ENCODE measurements at regions not wholly inside any gene's neighbourhood (a gene's known extent, or its start where the extent isn't known, plus 50 kb on each side); places are given as distances from the start of the nearest gene placed in this dataset.

GRCh38 chr4:166335256-166335938 is 462.4 kb downstream of the TLL1 start:
- no peak for DNase-seq (ENCODE audit: low read depth in 1 of 2, low spot score in 2 of 2)
- Histone ChIP-seq H3K36me3 (no peaks in the 10 kb centered on the region), H3K27ac (no peak overlapping the region), H3K4me1 (replicated peaks) (no peaks in the 10 kb centered on the region), H3K9me3 (replicated peaks) (no peaks in the 10 kb centered on the region), H3K27me3 (replicated peaks) (no peaks in the 10 kb centered on the region), H3K4me3 (no peak overlapping the region)

- Histone ChIP-seq H3K27me3 (replicated peaks) (no peaks in the 10 kb centered on the region), H3K36me3 (no peaks in the 10 kb centered on the region), H3K4me3 (no peak overlapping the region), H3K9me3 (replicated peaks) (no peaks in the 10 kb centered on the region), H3K27ac (no peak overlapping the region), H3K4me1 (replicated peaks) (no peaks in the 10 kb centered on the region)
- DNase-seq (ENCODE audit: low read depth in 1 of 2, low spot score in 2 of 2), result no peak
Measured at GRCh38 chr4:166341992-166342391, 469.0 kb downstream of the TLL1 start.

- Histone ChIP-seq H3K27me3 (replicated peaks) (no peaks in the 10 kb centered on the region), H3K4me3 (no peak overlapping the region), H3K9me3 (replicated peaks) (no peaks in the 10 kb centered on the region), H3K27ac (no peak overlapping the region), H3K36me3 (no peaks in the 10 kb centered on the region), H3K4me1 (replicated peaks) (no peaks in the 10 kb centered on the region)
- no peak for DNase-seq (ENCODE audit: low read depth in 1 of 2, low spot score in 2 of 2)
Measured at GRCh38 chr4:166363198-166363597, 490.2 kb downstream of the TLL1 start.

- no peak for DNase-seq (ENCODE audit: low read depth in 1 of 2, low spot score in 2 of 2)
- H3K27me3 ChIP-seq (replicated peaks), result no peaks in the 10 kb centered on the region
- no peak overlapping the region for H3K27ac ChIP-seq
- H3K9me3 ChIP-seq (replicated peaks), result no peaks in the 10 kb centered on the region
- H3K4me1 ChIP-seq (replicated peaks), result no peaks in the 10 kb centered on the region
- no peak overlapping the region for H3K4me3 ChIP-seq
- no peaks in the 10 kb centered on the region for H3K36me3 ChIP-seq
Measured at GRCh38 chr4:166366012-166366411, 493.0 kb downstream of the TLL1 start.

GRCh38 chr4:166377578-166377977 is 504.5 kb downstream of the TLL1 start:
- DNase-seq (ENCODE audit: low read depth in 1 of 2, low spot score in 2 of 2), result no peak

GRCh38 chr4:166386491-166387360 is 513.7 kb downstream of the TLL1 start:
- no peak for DNase-seq (ENCODE audit: low read depth in 1 of 2, low spot score in 2 of 2)
- Histone ChIP-seq H3K36me3 (no peaks in the 10 kb centered on the region), H3K27ac (no peak overlapping the region)

More at GRCh38 chr4:166377578-166377977, 504.5 kb downstream of the TLL1 start:
- no peaks in the 10 kb centered on the region for H3K27me3 ChIP-seq (replicated peaks)
- H3K4me1 ChIP-seq (replicated peaks), result no peaks in the 10 kb centered on the region
- H3K27ac ChIP-seq, result no peak overlapping the region
- H3K36me3 ChIP-seq, result no peaks in the 10 kb centered on the region
- H3K4me3 ChIP-seq, result no peak overlapping the region
- no peaks in the 10 kb centered on the region; the same call in 1 of the 2 replicates for H3K9me3 ChIP-seq (replicated peaks)

GRCh38 chr4:166391501-166391900 is 518.5 kb downstream of the TLL1 start:
- no peak for DNase-seq (ENCODE audit: low read depth in 1 of 2, low spot score in 2 of 2)
- no peak overlapping the region for H3K4me3 ChIP-seq
- no peaks in the 10 kb centered on the region for H3K27me3 ChIP-seq (replicated peaks)
- H3K27ac ChIP-seq, result no peak overlapping the region
- no peaks in the 10 kb centered on the region for H3K4me1 ChIP-seq (replicated peaks)
- H3K9me3 ChIP-seq (replicated peaks), result no peaks in the 10 kb centered on the region
- H3K36me3 ChIP-seq, result no peaks in the 10 kb centered on the region

More at GRCh38 chr4:166386491-166387360, 513.7 kb downstream of the TLL1 start:
- Histone ChIP-seq H3K4me3 (no peak overlapping the region), H3K27me3 (replicated peaks) (no peaks in the 10 kb centered on the region), H3K4me1 (replicated peaks) (no peaks in the 10 kb centered on the region), H3K9me3 (replicated peaks) (no peaks in the 10 kb centered on the region)

GRCh38 chr4:166399021-166399420 is 526.0 kb downstream of the TLL1 start:
- Histone ChIP-seq H3K4me3 (no peak overlapping the region), H3K27me3 (replicated peaks) (no peaks in the 10 kb centered on the region), H3K27ac (no peak overlapping the region), H3K4me1 (replicated peaks) (no peaks in the 10 kb centered on the region), H3K36me3 (no peaks in the 10 kb centered on the region), H3K9me3 (replicated peaks) (no peaks in the 10 kb centered on the region)
- DNase-seq (ENCODE audit: low read depth in 1 of 2, low spot score in 2 of 2), result no peak

GRCh38 chr4:166400270-166400894 is 527.3 kb downstream of the TLL1 start:
- no peaks in the 10 kb centered on the region for H3K36me3 ChIP-seq
- DNase-seq (ENCODE audit: low read depth in 1 of 2, low spot score in 2 of 2), result no peak
- no peaks in the 10 kb centered on the region for H3K9me3 ChIP-seq (replicated peaks)
- no peaks in the 10 kb centered on the region for H3K27me3 ChIP-seq (replicated peaks)
- H3K4me3 ChIP-seq, result no peak overlapping the region
- H3K27ac ChIP-seq, result no peak overlapping the region
- H3K4me1 ChIP-seq (replicated peaks), result no peaks in the 10 kb centered on the region

GRCh38 chr4:166413356-166413755 is 540.3 kb downstream of the TLL1 start:
- no peaks in the 10 kb centered on the region for H3K9me3 ChIP-seq (replicated peaks)
- no peak overlapping the region for H3K27ac ChIP-seq
- no peaks in the 10 kb centered on the region for H3K4me1 ChIP-seq (replicated peaks)
- no peaks in the 10 kb centered on the region for H3K27me3 ChIP-seq (replicated peaks)
- DNase-seq (ENCODE audit: low read depth in 1 of 2, low spot score in 2 of 2), result no peak
- H3K36me3 ChIP-seq, result no peaks in the 10 kb centered on the region
- H3K4me3 ChIP-seq, result no peak overlapping the region

GRCh38 chr4:166414431-166414830 is 541.4 kb downstream of the TLL1 start:
- H3K4me3 ChIP-seq, result no peak overlapping the region
- no peaks in the 10 kb centered on the region for H3K36me3 ChIP-seq
- no peaks in the 10 kb centered on the region for H3K27me3 ChIP-seq (replicated peaks)
- no peaks in the 10 kb centered on the region for H3K9me3 ChIP-seq (replicated peaks)
- no peak overlapping the region for H3K27ac ChIP-seq
- DNase-seq (ENCODE audit: low read depth in 1 of 2, low spot score in 2 of 2), result no peak
- no peaks in the 10 kb centered on the region for H3K4me1 ChIP-seq (replicated peaks)

- Histone ChIP-seq H3K36me3 (no peaks in the 10 kb centered on the region), H3K27ac (no peak overlapping the region), H3K9me3 (replicated peaks) (no peaks in the 10 kb centered on the region), H3K27me3 (replicated peaks) (no peaks in the 10 kb centered on the region), H3K4me3 (no peak overlapping the region), H3K4me1 (replicated peaks) (no peaks in the 10 kb centered on the region)
- no peak for DNase-seq (ENCODE audit: low read depth in 1 of 2, low spot score in 2 of 2)
Measured at GRCh38 chr4:166415749-166416148, 542.7 kb downstream of the TLL1 start.

- H3K27me3 ChIP-seq (replicated peaks), result no peaks in the 10 kb centered on the region
- H3K36me3 ChIP-seq, result no peaks in the 10 kb centered on the region
- no peak for DNase-seq (ENCODE audit: low read depth in 1 of 2, low spot score in 2 of 2)
- H3K9me3 ChIP-seq (replicated peaks), result no peaks in the 10 kb centered on the region
- no peaks in the 10 kb centered on the region for H3K4me1 ChIP-seq (replicated peaks)
- H3K4me3 ChIP-seq, result no peak overlapping the region
- H3K27ac ChIP-seq, result no peak overlapping the region
Measured at GRCh38 chr4:166421556-166422156, 548.6 kb downstream of the TLL1 start.

GRCh38 chr4:166422475-166422874 is 549.4 kb downstream of the TLL1 start:
- Histone ChIP-seq H3K27me3 (replicated peaks) (no peaks in the 10 kb centered on the region), H3K9me3 (replicated peaks) (no peaks in the 10 kb centered on the region), H3K4me1 (replicated peaks) (no peaks in the 10 kb centered on the region), H3K36me3 (no peaks in the 10 kb centered on the region), H3K4me3 (no peak overlapping the region), H3K27ac (no peak overlapping the region; the same call in 1 of the 2 replicates)
- DNase-seq (ENCODE audit: low read depth in 1 of 2, low spot score in 2 of 2), result no peak

All from SJSA1 (cell line).